GM12878 (cell line): ENCODE measurements at regions not wholly inside any gene's neighbourhood (a gene's known extent, or its start where the extent isn't known, plus 50 kb on each side); places are given as distances from the start of the nearest gene placed in this dataset.

ENCODE experiments used
- BCL11A ChIP-seq: IDR thresholded peaks from 2 replicates; pipeline ENCODE4 v1.6.1; 2011; ENCODE audit warnings: low read depth, low read length
- BRCA1 ChIP-seq: IDR thresholded peaks from 2 replicates; pipeline ENCODE4 v1.6.1; 2011; ENCODE audit warnings: low read depth, low read length, improper control_type of control experiment
- CTCF ChIP-seq, 3 experiments: IDR thresholded peaks in 2 of 3; conservative IDR thresholded peaks in 1 of 3; 2 replicates each; pipeline ENCODE4 v1.5.1; 2011; ENCODE audit warnings: low read depth in 3 of 3, low read length in 3 of 3, mild to moderate bottlenecking in 3 of 3, control low read depth in 2 of 3, moderate library complexity in 2 of 3, inconsistent platforms in 1 of 3, mixed read lengths in 1 of 3; ENCODE audit not compliant: control insufficient read depth in 2 of 3, insufficient read depth in 1 of 3; ENCODE audit errors: extremely low read depth in 1 of 3
- DPF2 ChIP-seq: fragments of 450-650 bp; IDR thresholded peaks from 2 replicates; pipeline ENCODE4 v1.6.1; 2017; ENCODE audit warnings: mild to moderate bottlenecking
- EZH2 ChIP-seq: IDR thresholded peaks from 2 replicates; pipeline ENCODE4 v1.6.1; 2012; ENCODE audit warnings: low read depth, mild to moderate bottlenecking, control low read depth, inconsistent platforms, low read length, borderline replicate concordance; ENCODE audit not compliant: control insufficient read depth
- MXI1 ChIP-seq: fragments of 150-350 bp; IDR thresholded peaks from 2 replicates; pipeline ENCODE4 v1.6.1; 2011; ENCODE audit warnings: low read depth, mild to moderate bottlenecking, inconsistent platforms, low read length, improper control_type of control experiment
- SMC3 ChIP-seq: IDR thresholded peaks from 2 replicates; pipeline ENCODE4 v1.6.1; 2011; ENCODE audit warnings: low read length, improper control_type of control experiment, borderline replicate concordance
- STAT1 ChIP-seq: fragments of 450-650 bp; conservative IDR thresholded peaks from 2 replicates; pipeline ENCODE4 v1.6.1; 2014; ENCODE audit warnings: antibody characterized with exemption, mild to moderate bottlenecking
- ZBED1 ChIP-seq: IDR thresholded peaks from 2 replicates; pipeline ENCODE4 v1.6.1; 2016; ENCODE audit warnings: borderline replicate concordance
- ZBTB4 ChIP-seq: fragments of 450-650 bp; formaldehyde crosslinking; IDR thresholded peaks from 2 replicates; pipeline ENCODE4 v1.4.0; 2022; ENCODE audit warnings: mild to moderate bottlenecking, moderate library complexity

GRCh38 chr17:70288540-70289290 is 119.4 kb downstream of the KCNJ2 start:
- TF ChIP-seq ZBTB4 (CRISPR knock-in tag) (no peak), BRCA1 (no peak), EZH2 (no peak), ZBED1 (no peak), CTCF (IDR thresholded peaks at IDR 0.05 in 2 of 3, conservative IDR thresholded peaks at IDR 0.05 in 1 of 3; ENCODE audit: control insufficient read depth in 2 of 3, extremely low read depth in 1 of 3, insufficient read depth in 1 of 3, low read depth in 3 of 3, low read length in 3 of 3) (no peak), MXI1 (no peak), STAT1 (no peak), BCL11A (no peak), DPF2 (no peak), SMC3 (no peak)
